HepG2 (cell line): ENCODE measurements at regions not wholly inside any gene's neighbourhood (a gene's known extent, or its start where the extent isn't known, plus 50 kb on each side); places are given as distances from the start of the nearest gene placed in this dataset.
A peak's percentile ranks its signal among the peaks of the same experiment; 100 is the strongest.

Source experiments
- ATAC-seq: fragments of 200-7000 bp; cut with Tn5 transposase; 3 replicates; pipeline ENCODE4 v1.9.1; 2020; ENCODE audit warnings: mild to moderate bottlenecking, moderate library complexity
- BruUV-seq: library from RNA; stranded (reverse); fragments of 400-500 nt; replicated peaks from 2 replicates; lab custom pipeline; 2021; lab: Mats Ljungman, UMichigan
- CTCF ChIA-PET: fragments of 300-600 bp; formaldehyde crosslinking; extraction: SDS; loops from one replicate; lab custom pipeline; 2021; ENCODE audit warnings: low total read pairs, inconsistent platforms, low intra/inter-chr PET ratio; lab: Yijun Ruan, JAX
- POLR2A ChIA-PET: fragments of 350-600 bp; sonication (Branson Sonifier 250); formaldehyde crosslinking; loops from one replicate; lab custom pipeline; 2020; ENCODE audit warnings: antibody characterized with exemption, inconsistent platforms; lab: Yijun Ruan, JAX
- DNase-seq: peaks from one replicate; pipeline ENCODE4 v3.0.0-alpha.2; 2015; ENCODE audit warnings: low spot score
- FAIRE-seq: peaks from 3 replicates; lab custom pipeline; 2011; peaks lifted over from hg19 to GRCh38; lab: Jason Lieb, UNC
- H2AFZ ChIP-seq: one replicate; pipeline ENCODE4 v1.6.1; 2011; ENCODE audit warnings: low read length, inconsistent platforms
- H3K27ac ChIP-seq: fragments of 300-600 bp; 3 replicates; pipeline ENCODE4 v1.8.0; 2011; ENCODE audit warnings: mixed run types, mild to moderate bottlenecking, mixed read lengths, low read length, inconsistent platforms; ENCODE audit not compliant: insufficient read depth; ENCODE audit errors: extremely low read length
- H3K27me3 ChIP-seq, 2 experiments: fragments of 200-600 bp in 1 of 2; 2 replicates in 1 of 2; 3 replicates in 1 of 2; pipeline versions ENCODE4 v1.6.0 to v1.8.0; 2011; ENCODE audit warnings: low read length in 2 of 2, mild to moderate bottlenecking in 2 of 2, moderate library complexity in 2 of 2, inconsistent platforms in 1 of 2; ENCODE audit not compliant: insufficient read depth in 2 of 2, control insufficient read depth in 1 of 2
- H3K36me3 ChIP-seq, 2 experiments: fragments of 200-600 bp in 1 of 2; replicated peaks in 1 of 2; 2 replicates in 1 of 2; 3 replicates in 1 of 2; pipeline versions ENCODE4 v1.5.1 to v1.8.0; 2011; ENCODE audit warnings: low read length in 2 of 2, inconsistent platforms in 1 of 2; ENCODE audit not compliant: insufficient read depth in 2 of 2, control insufficient read depth in 1 of 2
- H3K4me1 ChIP-seq: 2 replicates; pipeline ENCODE4 v1.5.1; 2012; ENCODE audit warnings: low read length, inconsistent platforms; ENCODE audit not compliant: insufficient read depth
- H3K4me2 ChIP-seq: 2 replicates; pipeline ENCODE4 v1.6.0; 2011; ENCODE audit warnings: low read depth, low read length, inconsistent platforms
- H3K4me3 ChIP-seq, 3 experiments: fragments of 200-600 bp in 1 of 3; sonication (generic), shearing (Covaris generic) in 1 of 3; replicated peaks in 1 of 3; 2 replicates each; pipeline ENCODE4 v1.5.1; 2011 to 2016; ENCODE audit warnings: low read length in 3 of 3, inconsistent platforms in 2 of 3, low read depth in 2 of 3, mild to moderate bottlenecking in 2 of 3, control low read depth in 1 of 3, mixed read lengths in 1 of 3; ENCODE audit not compliant: insufficient read depth in 1 of 3
- H3K79me2 ChIP-seq: one replicate; pipeline ENCODE4 v1.6.1; 2011; ENCODE audit warnings: low read length, inconsistent platforms; ENCODE audit not compliant: insufficient read depth
- H3K9ac ChIP-seq: 2 replicates; pipeline ENCODE4 v1.6.0; 2011; ENCODE audit warnings: mild to moderate bottlenecking, low read depth, low read length, inconsistent platforms; ENCODE audit not compliant: insufficient read depth
- H3K9me3 ChIP-seq: 2 replicates; pipeline ENCODE4 v1.5.1; 2012; ENCODE audit warnings: mild to moderate bottlenecking, low read length
- H4K20me1 ChIP-seq: 2 replicates; pipeline ENCODE4 v1.6.0; 2011; ENCODE audit warnings: inconsistent platforms, mild to moderate bottlenecking, low read length, moderate library complexity; ENCODE audit not compliant: insufficient read depth
- FOSL2 ChIP-seq: sonication (generic); formaldehyde crosslinking; IDR thresholded peaks from 2 replicates; pipeline ENCODE4 v1.4.0; 2020; ENCODE audit warnings: missing genetic modification reagents
- GLI4 ChIP-seq: sonication (generic); formaldehyde crosslinking; IDR thresholded peaks from 2 replicates; pipeline ENCODE4 v1.5.1; 2020; ENCODE audit warnings: missing genetic modification reagents, mild to moderate bottlenecking, moderate library complexity, borderline replicate concordance
- KAT8 ChIP-seq: IDR thresholded peaks from 2 replicates; pipeline ENCODE4 v1.6.1; 2016; ENCODE audit warnings: missing genetic modification reagents, missing compliant biosample characterization
- PPARG ChIP-seq: conservative IDR thresholded peaks from 2 replicates; pipeline ENCODE4 v1.6.1; 2016; ENCODE audit warnings: missing biosample characterization, missing genetic modification reagents
- ZNF121 ChIP-seq: sonication (generic); formaldehyde crosslinking; IDR thresholded peaks from 2 replicates; pipeline ENCODE4 v1.5.0; 2020; ENCODE audit warnings: mild to moderate bottlenecking, missing genetic modification reagents
- WGBS: methylation state at CpG from one replicate; pipeline ENCODE4 v1.1.6; 2017; ENCODE audit warnings: low lambda C conversion rate; 5-methylcytosine and 5-hydroxymethylcytosine counted together
- in situ Hi-C: cut with HindIII; loops from 2 replicates; pipeline ENCODE4 v1.10.0; 2017; ENCODE audit warnings: low pct_unique_long_range_greater_than_20kb; ENCODE audit not compliant: extremely low pct_ligation_motif_present
- intact Hi-C: fragments of 100-400 bp; cut with micrococcal nuclease; formaldehyde crosslinking; loops from one replicate; pipeline ENCODE4 v1.10.0; 2022; ENCODE audit not compliant: unreplicated experiment
- TF ChIP-seq, protein P1 (sequence below): sonication (generic); formaldehyde crosslinking; IDR thresholded peaks from 2 replicates; pipeline ENCODE4 v1.5.0; 2020; ENCODE audit warnings: mild to moderate bottlenecking, missing genetic modification reagents

DNA sequence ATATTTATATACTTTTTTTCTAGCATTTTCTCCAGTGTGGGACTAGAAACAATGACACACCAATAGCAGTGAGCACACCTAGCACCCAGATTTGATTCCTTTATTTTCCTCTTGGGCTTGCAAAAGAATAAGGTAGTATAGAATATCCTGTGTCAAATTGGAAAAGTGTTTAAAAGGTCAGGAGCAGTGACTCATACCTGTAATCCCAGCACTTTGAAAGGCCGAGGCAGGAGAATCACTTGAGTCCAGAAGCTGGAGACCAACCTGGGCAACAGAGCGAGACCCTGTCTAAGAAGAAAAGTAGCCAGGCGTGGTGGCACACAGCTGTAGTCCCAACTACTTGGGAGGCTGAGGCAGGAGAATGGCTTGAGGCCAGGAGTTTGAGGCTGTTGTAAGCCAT is 53.8 kb upstream of the SGPP1 start:
- H3K27ac ChIP-seq: no peak overlapping the region
- no peaks in the 10 kb centered on the region for H3K9me3 ChIP-seq
- BruUV-seq: no TSS peak
- no peak overlapping the region for H3K4me3 ChIP-seq
- H3K27me3 ChIP-seq: no peaks in the 10 kb centered on the region
- H3K4me1 ChIP-seq: peaks cover 31% of the 10 kb centered on the region
- H4K20me1 ChIP-seq: no peaks in the 10 kb centered on the region
- CTCF ChIA-PET: no interaction called here
- TF ChIP-seq, protein P1, sequence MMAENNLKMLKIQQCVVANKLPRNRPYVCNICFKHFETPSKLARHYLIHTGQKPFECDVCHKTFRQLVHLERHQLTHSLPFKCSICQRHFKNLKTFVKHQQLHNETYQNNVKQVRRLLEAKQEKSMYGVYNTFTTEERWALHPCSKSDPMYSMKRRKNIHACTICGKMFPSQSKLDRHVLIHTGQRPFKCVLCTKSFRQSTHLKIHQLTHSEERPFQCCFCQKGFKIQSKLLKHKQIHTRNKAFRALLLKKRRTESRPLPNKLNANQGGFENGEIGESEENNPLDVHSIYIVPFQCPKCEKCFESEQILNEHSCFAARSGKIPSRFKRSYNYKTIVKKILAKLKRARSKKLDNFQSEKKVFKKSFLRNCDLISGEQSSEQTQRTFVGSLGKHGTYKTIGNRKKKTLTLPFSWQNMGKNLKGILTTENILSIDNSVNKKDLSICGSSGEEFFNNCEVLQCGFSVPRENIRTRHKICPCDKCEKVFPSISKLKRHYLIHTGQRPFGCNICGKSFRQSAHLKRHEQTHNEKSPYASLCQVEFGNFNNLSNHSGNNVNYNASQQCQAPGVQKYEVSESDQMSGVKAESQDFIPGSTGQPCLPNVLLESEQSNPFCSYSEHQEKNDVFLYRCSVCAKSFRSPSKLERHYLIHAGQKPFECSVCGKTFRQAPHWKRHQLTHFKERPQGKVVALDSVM (CRISPR knock-in tag): no peak
- 0 out of 2 replicates have a peak, but pooled peaks have one; percentile 23 for TF ChIP-seq PPARG
- TF ChIP-seq KAT8 (CRISPR knock-in tag): no peak
- peak; percentile 57; the same call in 1 of the 2 replicates for TF ChIP-seq FOSL2 (CRISPR knock-in tag)
- TF ChIP-seq ZNF121: peak; percentile 42; the same call in 1 of the 2 replicates
- H3K79me2 ChIP-seq: no peaks in the 10 kb centered on the region
- in situ Hi-C loops (no loop called here), intact Hi-C loops (no loop called here)
- H3K36me3 ChIP-seq: no peaks in the 10 kb centered on the region
- H2AFZ ChIP-seq: no peak overlapping the region
- peak overlapping the region; percentile 32; the same call in 1 of the 2 replicates for H3K4me2 ChIP-seq
- no peak for FAIRE-seq
- no peak overlapping the region for H3K9ac ChIP-seq
- no peak for ATAC-seq
- 52% methylated on average over 3 of the region's 3 CpGs for WGBS
- peak; percentile 23 for DNase-seq
- POLR2A ChIA-PET: no interaction called here

GRCh38 chr14:63782683-63783389 is 55.0 kb upstream of the SGPP1 start:
- no peaks in the 10 kb centered on the region for H3K79me2 ChIP-seq
- H2AFZ ChIP-seq: no peak overlapping the region
- no peaks in the 10 kb centered on the region for H4K20me1 ChIP-seq
- no peak for TF ChIP-seq GLI4 (CRISPR knock-in tag)
- intact Hi-C loops: no loop called here
- no peak for ATAC-seq
- ChIA-PET CTCF (no interaction called here), POLR2A (no interaction called here)
- no peaks in the 10 kb centered on the region for H3K27me3 ChIP-seq
- DNase-seq: no peak
- 92% methylated on average over 9 of the region's 9 CpGs for WGBS
- no peak overlapping the region for H3K4me3 ChIP-seq
- no TSS peak for BruUV-seq
- H3K4me1 ChIP-seq: peaks cover 23% of the 10 kb centered on the region
- in situ Hi-C loops: no loop called here
- H3K4me2 ChIP-seq: no peak overlapping the region
- H3K9ac ChIP-seq: no peak overlapping the region
- no peak for FAIRE-seq
- H3K36me3 ChIP-seq: no peaks in the 10 kb centered on the region
- H3K27ac ChIP-seq: no peak overlapping the region
- H3K9me3 ChIP-seq: no peaks in the 10 kb centered on the region
